NCI-H446 (cell line): ENCODE measurements at regions not wholly inside any gene's neighbourhood (a gene's known extent, or its start where the extent isn't known, plus 50 kb on each side); places are given as distances from the start of the nearest gene placed in this dataset.

Experiments used
- DNase-seq, 2 experiments: peaks; one replicate each; lab custom pipeline; 2025; lab: John Stamatoyannopoulos, UW

DNA sequence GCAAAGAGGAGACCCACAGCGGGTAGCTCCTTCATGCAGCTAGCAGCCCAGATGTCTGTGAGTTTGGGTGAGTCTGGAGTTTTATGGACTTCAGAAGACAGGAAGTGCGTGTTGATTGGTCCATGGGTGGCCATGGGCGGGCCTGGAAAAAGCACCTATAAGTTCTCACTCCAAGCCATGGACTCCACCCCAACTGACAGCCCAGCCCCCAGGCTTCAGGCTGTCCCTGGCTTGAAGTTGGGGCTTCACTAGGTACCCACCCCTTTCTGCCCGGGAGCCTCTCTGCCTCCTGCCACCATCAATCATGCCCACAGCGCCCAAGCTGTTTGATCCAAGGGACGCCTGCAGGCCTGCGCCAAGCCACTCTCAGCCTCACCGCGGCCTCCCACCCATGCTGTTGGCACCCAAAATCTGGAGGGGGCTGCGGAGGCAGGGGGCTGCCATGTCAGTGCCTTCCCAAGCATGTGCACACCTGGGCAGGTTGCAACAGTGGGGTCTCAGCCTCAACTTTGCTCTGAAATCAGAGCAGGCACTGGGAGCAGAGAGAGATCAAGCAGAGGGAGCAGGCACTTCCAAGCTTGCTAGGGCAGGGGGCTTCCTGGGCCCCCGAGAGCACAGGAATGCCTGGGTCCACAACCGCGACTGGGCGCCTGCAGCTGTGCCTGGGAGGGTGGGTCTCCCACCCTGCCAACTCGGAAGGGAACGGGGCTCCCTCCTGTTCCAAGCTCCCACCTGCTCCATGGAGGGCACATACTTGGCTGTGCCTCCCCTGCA, 1503.7 kb downstream of the CDH11 start:
- DNase-seq = peak in 1 of 2 experiments; percentile 47

DNA sequence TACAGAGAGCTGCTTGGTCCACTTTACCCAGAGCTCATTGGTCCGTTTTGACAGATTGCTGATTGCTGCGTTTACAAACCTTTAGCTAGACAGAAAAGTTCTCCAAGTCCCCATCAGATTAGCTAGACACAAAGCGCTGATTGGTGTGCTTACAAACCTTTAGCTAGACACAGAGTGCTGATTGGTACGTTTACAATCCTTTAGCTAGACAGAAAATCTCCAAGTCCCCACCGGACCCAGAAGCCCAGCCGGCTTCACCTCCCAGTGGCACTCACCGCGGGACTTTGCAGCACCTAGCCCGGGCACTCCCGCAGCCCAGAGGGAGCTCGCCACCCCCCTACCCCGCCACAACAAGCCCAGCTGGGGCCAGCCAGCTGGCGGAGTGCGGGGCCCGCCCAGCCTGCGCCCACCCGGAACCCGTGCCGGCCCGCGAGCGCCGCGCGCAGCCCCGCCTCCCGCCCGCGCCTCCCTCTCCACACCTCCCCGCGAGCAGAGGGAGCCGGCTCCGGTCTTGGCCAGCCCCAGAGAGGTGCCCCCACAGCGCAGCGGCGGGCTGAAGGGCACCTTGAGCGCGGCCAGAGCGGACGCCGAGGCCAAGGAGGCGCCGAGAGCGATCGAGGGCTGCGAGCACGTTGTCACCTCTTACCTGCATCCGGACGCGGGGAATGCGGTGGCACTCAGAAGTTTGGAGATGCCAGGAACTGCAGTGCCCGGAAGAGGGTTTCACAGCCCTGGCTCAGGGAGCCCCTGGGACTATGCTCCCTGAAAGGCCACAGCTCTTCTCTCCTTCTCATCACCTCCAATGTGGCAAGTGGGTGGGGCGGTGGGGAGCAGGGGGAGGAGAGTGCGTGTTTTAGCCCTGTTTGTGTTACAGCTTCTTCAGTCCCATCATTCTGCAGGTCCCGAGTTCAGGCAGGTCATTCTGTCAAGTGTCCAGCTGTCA, 1504.5 kb downstream of the CDH11 start:
- DNase-seq = no peak

- no peak for DNase-seq
Observed at GRCh38 chr16:63614429-63614828, 1507.4 kb downstream of the CDH11 start.

DNA sequence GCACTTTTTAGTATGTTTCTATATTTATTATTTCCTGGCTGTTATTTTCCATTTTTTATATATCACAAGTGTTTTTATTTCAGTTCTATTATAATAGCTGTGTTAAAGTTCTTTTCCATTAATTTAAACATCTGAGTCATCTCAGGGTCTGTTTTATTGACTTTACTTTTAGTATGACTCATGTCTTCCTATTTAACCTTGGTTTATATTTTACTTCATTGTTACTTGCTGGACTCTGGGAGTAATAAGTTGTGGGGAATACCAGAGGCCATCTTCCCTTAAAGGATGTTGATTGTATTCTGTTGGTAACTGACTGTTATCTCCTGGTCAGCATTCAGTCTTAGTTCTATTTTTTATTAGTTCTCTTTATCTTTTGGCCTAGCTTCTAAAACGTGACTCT, 1508.2 kb downstream of the CDH11 start:
- DNase-seq = no peak

DNA sequence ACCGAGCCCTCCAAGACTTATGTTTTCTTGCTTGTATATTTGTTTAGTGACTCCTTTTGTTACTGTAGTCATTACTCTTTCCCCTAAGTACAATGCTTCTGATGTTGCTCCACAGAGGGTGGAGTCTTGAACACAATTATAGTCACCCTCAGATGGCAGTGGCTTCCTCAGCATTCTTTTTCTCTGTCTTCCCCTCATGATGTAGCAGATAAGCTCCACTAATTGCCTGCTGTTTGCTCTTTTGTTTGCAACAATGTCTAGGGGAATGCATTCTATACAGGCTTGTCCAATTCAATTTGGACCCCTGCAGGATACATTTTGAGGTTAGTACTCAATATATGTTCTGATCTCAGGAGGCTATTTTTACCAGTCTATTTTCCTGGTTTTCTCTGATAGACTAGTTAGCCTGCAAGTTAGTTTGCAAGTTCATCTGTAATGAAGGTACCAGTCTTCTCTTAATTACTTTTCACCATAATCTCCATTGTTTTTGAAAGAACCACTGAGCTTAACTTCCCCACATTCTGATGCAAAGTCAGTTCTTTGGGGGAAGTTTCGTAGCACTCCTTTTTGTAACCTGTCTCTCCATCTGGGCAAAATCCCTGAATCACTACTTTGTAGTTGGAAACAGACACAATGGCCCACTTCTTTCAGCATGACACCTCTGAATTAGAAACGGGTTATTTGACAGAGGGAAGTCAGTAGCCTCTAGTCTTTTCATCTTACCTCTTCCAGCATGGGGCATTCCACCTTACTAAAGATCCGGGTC, 1509.2 kb downstream of the CDH11 start:
- no peak for DNase-seq

GRCh38 chr16:63606778-63607177, 1515.1 kb downstream of the CDH11 start:
- DNase-seq = no peak

- no peak for DNase-seq
Observed at GRCh38 chr16:63602206-63602927, 1519.5 kb downstream of the CDH11 start.

DNA sequence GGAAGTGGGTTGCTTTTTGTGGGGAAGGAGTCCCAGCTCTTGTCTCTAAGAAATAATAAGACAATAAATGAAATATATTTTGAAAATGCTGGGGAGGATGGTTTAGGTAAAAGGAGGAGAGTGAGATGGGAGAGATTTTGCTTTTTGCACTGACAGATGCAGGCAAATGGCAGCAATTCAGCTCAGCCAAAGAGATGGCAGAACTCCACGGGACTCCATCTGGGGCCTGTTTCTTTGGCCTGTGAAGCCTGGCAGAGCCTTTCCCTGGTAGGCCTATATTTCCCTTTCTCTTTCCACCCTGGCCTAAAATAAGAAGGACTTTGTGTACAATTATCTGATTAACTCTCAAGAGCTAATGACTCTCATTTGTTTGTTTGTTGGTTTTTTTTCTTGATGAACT, 1525.1 kb downstream of the CDH11 start:
- DNase-seq = peak; percentile 56 to 72

GRCh38 chr16:63592852-63593251, 1529.0 kb downstream of the CDH11 start:
- DNase-seq = no peak

GRCh38 chr16:63581570-63581969, 1540.3 kb downstream of the CDH11 start:
- no peak for DNase-seq

DNA sequence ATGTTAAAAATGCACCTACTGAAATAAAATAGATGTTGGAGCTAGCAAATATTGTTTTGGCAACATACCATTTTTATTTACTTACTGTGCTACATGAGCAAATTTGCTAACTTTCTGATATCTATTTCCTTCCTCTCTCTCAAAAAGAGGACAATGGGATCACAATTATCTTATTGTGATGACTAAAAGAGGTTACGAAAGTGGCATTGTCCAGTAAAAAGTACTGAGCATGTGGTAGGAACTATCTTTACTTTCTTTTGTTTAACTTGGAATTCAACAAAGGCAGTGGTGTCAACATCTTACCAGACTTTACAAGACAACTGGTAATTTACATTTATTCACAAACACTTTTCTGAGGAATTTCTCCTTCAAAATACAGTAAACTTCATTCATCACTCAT, 1542.6 kb upstream of the CDH8 start:
- no peak for DNase-seq

DNA sequence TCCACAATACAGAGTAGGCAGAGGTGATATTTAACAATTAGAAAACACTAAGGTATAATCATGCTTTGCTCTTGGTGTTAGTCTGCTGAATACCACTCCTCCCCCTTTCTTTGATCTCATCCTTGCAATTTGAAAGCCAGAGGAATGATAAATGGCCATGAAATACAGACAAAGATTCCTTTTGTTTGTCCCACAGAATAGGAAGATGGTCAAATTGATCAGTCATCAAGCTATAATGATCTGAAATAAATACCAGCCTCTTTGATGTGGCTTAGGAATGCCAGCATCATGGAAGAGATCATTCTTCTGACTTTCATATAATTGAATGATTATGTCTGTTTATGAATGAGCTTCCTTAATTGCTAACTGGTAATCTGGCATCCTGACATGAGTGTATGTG, 1541.7 kb upstream of the CDH8 start:
- no peak for DNase-seq

- DNase-seq = no peak
Observed at GRCh38 chr16:63575041-63575440, 1538.8 kb upstream of the CDH8 start.

DNA sequence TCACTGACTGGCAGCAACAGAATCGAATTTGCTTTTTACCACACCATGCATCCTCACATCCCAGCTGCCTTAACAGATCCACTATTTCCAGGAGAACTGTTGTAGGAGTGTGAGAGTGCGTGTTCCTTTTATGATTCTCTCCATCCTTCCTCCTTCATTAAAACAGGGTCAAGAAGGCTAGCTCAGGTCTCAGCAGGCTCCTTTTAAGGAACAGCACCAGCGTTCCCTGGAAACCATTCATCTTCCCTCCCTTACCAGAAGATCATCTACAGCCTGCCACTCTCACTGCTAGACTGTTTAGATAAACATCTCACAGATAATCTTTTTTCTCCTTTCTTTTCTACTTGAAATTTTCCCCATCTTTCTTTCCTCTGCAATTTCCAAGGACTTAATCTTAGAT, 1531.9 kb upstream of the CDH8 start:
- no peak for DNase-seq

DNA sequence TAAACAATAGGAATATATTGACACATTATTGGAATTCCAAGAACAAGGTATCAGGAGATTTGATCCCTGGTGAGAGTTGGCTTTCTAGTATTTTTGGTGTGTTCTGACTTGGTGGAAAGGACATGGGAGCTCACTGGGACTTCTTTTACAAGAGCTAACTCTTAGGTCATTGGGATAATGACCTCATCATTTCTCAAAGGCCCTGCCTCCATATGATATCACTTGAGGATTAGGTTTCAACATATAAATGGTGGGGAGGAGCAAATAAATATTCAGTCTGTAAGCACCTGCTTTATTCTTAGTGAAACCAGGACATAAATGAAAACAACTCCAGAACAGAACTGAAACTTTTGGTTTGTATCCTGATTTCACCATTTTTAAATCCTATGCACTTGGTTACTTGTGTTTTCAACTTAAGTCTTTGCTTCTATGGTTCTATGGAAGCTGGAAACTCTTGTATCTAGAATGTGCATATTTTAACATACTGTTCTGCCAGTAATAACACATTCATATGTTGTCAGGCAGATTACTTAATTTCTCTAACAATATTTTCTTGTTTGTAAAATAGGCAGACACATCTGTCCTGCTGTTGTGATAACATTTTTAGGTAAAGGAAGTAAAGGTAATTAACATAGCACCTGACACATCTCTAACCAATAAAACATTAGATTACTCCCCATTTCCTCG, 1527.7 kb upstream of the CDH8 start:
- DNase-seq = no peak

DNA sequence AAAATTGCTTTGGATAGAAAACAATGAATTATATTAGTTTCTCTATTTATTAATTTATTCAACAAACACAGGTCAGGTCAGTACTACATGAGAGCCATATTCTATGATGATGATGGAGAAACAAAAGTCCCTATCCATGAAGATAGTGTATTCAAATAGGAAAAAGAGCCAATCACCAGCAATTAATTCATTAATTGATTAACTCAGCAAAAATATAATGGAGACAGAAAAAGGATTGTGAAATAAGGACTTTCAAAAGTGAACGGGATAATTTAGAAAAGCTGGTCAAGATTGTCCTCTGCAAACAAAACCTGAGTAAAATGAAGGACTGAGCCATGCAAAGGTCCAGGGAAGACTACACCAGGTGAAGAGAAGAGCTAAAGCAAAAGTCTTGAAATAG, 1517.7 kb upstream of the CDH8 start:
- no peak for DNase-seq

DNA sequence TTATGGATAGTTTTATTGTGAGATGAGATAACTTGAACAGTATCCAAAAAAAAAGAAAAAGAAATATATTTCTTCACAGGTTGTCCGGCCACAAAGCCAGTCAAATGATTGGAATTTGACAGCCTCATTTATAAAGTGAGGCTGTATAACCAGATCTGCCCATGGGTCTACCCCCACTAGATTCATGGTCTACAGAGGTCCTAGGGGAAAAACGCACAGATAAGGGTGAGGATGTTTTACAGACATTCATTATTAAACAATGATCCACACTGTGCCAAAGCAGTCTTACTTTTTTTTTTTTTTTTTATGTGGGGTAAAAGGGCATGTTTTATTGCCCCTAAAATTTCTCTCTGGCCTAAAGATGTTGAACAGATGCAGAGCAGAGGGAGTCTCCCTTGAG, 1503.0 kb upstream of the CDH8 start:
- no peak for DNase-seq

DNA sequence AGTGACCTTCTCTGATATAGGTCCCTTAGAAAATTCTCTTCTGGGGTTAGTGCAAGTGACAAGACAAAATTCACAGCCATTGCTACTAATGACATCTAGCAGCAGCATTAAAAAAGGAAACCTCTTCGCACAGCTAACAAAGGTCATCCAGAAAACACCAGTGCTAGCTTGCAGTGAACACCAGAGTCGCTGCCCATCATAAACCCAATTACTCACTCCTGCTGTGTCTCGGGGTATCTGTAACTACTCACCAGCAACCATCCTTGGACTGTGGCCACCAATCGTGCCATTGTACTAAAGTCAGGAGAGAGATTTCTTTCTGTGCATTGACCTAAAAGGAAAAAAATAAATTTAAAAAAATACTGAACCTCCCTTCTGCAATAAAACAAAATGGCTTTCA, 1494.7 kb upstream of the CDH8 start:
- no peak for DNase-seq

DNA sequence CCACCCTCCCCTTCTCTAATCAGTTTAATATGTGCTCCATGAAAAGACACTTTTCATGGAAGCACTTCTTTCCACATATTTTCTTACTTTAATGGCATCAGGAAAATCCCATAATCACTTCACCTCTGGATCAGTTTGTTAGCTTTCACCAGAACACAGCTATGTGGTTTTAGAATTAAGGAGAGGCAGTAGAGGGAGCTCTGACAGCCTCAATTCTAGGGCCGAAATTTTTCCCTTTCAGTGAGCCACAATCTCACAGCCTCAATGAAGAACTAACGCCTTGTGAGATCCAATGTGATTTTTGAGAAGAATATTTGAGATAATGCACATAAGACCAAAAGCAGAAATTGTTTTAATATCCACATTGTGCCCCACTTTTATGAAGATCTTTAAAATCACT, 1494.0 kb upstream of the CDH8 start:
- DNase-seq = peak in 1 of 2 experiments; percentile 0

DNA sequence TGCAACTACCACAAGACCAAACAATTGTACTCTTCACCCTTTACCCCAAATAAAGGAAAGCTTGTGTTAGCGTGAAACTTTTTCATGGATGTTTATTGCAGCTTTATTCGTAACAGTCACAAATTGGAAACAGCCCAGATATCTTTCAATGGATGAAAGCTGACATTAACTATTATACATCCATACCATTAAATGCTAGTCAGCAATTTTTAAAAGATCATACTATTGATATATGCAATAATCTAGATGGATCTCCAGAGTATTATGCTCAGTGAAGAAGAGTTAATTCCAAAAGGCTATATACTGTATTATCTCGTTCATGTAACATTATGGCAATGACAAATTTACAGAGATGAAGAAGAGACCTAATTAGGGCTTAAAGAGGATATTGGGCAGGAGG, 1491.2 kb upstream of the CDH8 start:
- no peak for DNase-seq

DNA sequence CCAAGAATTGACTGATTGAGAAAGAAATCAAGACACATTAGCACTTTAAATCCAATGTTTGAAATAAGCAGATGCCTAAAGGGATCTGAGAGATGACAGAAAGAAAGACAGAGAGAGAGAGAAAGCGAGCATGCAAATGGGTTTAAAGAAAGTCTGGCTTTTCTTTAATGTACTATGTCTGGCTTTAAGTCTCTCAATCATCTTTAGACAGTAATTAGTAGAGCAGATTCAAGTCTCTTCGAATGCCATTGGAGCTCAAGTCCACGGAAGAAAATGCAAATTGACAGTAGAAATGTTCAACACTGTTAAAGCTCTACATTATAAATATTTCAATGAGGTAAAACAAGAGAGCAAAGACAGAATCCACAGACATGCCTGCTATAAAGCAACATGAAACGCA, 1480.2 kb upstream of the CDH8 start:
- DNase-seq = no peak
